Body of pancreas (tissue), 4 donors: ENCODE measurements at regions not wholly inside any gene's neighbourhood (a gene's known extent, or its start where the extent isn't known, plus 50 kb on each side); places are given as distances from the start of the nearest gene placed in this dataset.

Experiments used
- CTCF ChIP-seq, 7 experiments: fragments of 450-650 bp in 4 of 7; fragments of 200-600 bp in 3 of 7; sonication (generic) in 3 of 7; IDR thresholded peaks; one replicate each; pipeline ENCODE4 v1.5.1; 2016 to 2019; ENCODE audit warnings: antibody characterized with exemption in 7 of 7
- POLR2A ChIP-seq, 3 donors: fragments of 450-650 bp; IDR thresholded peaks; one replicate each; pipeline ENCODE4 v1.6.1; 2016; ENCODE audit warnings: antibody characterized with exemption in 3 of 3, mild to moderate bottlenecking in 2 of 3

DNA sequence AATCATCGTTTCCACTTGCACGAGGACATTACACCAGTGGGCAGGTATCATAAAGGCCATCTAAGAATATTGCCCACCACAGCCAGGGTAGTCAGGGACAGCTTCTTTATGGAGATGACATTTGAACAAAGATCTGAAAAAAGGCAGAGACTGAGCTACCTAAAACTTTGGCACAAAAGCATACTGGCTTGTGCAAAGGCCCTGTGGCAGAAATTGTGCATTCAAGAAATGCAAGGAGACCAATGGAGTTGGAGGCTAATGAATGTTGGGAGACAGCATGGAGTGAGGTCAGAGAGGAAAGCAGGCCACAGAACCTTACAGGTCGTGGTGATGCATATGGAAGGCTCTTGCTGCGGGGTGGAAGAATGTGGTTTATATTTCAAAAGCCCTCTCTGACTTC is 578.5 kb downstream of the BNC2 start:
- TF ChIP-seq POLR2A (IDR thresholded peaks at IDR 0.05) (no peak), CTCF (IDR thresholded peaks at IDR 0.05) (no peak)
